Tibial nerve (tissue), 4 donors: ENCODE measurements at regions not wholly inside any gene's neighbourhood (a gene's known extent, or its start where the extent isn't known, plus 50 kb on each side); places are given as distances from the start of the nearest gene placed in this dataset.

Source experiments
- DNase-seq, 2 donors: peaks; one replicate each; pipeline ENCODE4 v3.0.0-alpha.2; 2019; ENCODE audit warnings: low spot score in 2 of 2
- H3K27ac ChIP-seq, 4 donors: fragments of 200-600 bp; sonication (generic) in 3 of 4; one replicate each; pipeline ENCODE4 v1.5.1; 2017 to 2019; ENCODE audit warnings: mild to moderate bottlenecking in 1 of 4
- H3K27me3 ChIP-seq, 2 donors: fragments of 200-600 bp; sonication (generic) in 1 of 2; one replicate each; pipeline versions ENCODE4 v1.5.1 to v1.6.0; 2017 to 2019
- H3K36me3 ChIP-seq, 3 donors: fragments of 200-600 bp; sonication (generic); one replicate each; pipeline ENCODE4 v1.5.1; 2018 to 2019
- H3K4me1 ChIP-seq, 4 donors: fragments of 200-600 bp; sonication (generic) in 3 of 4; one replicate each; pipeline ENCODE4 v1.5.1; 2017 to 2019
- H3K4me3 ChIP-seq, 4 donors: fragments of 200-600 bp; sonication (generic) in 3 of 4; one replicate each; pipeline ENCODE4 v1.5.1; 2017 to 2019; ENCODE audit warnings: mild to moderate bottlenecking in 1 of 4, moderate library complexity in 1 of 4
- H3K9me3 ChIP-seq, 4 donors: fragments of 200-600 bp; sonication (generic) in 3 of 4; one replicate each; pipeline ENCODE4 v1.5.1; 2017 to 2019
- CTCF ChIP-seq, 5 experiments: fragments of 200-600 bp in 3 of 5; fragments of 450-650 bp in 2 of 5; sonication (generic) in 3 of 5; IDR thresholded peaks; one replicate each; pipeline ENCODE4 v1.5.1; 2016 to 2019; ENCODE audit warnings: antibody characterized with exemption in 5 of 5, mild to moderate bottlenecking in 3 of 5, moderate library complexity in 2 of 5
- EP300 ChIP-seq, 2 donors: sonication (generic); formaldehyde crosslinking; IDR thresholded peaks; one replicate each; pipeline ENCODE4 v1.6.1; 2017; ENCODE audit warnings: antibody characterized with exemption in 2 of 2, mild to moderate bottlenecking in 1 of 2
- POLR2A ChIP-seq, 2 donors: fragments of 450-650 bp; IDR thresholded peaks; one replicate each; pipeline ENCODE4 v1.6.1; 2017; ENCODE audit warnings: antibody characterized with exemption in 2 of 2, mild to moderate bottlenecking in 2 of 2, moderate library complexity in 2 of 2
- WGBS, 2 donors: methylation state at CpG; one replicate each; pipeline ENCODE4 v1.1.5; 2018; 5-methylcytosine and 5-hydroxymethylcytosine counted together

DNA sequence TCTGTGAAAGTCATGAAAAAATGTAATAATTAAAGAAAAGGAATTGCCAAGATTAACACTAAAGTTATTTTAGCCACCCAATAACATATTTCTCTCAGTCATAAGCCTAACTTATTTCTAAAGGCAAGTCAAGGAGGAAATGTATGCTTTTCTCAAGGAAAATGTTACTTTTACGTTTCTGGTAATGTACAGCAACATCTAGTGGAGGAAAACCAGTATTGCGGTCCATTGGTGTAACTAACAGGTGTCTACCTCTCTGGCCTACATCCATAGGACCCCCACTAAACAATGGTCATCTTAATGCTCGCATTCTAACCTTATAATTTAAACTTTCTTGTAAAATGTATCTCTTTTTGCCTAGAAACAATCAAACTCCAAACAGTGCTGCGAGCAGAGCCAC lies 437.5 kb downstream of the KIF20B start:
- TF ChIP-seq POLR2A (IDR thresholded peaks at IDR 0.05) (no peak), EP300 (IDR thresholded peaks at IDR 0.05) (no peak)
- peaks cover 0 to 64% (median 18%) of the 10 kb centered on the region in 4 donors for H3K9me3 ChIP-seq
- 72 to 77% methylated on average over 4 of the region's 4 CpGs for WGBS, 2 donors

GRCh38 chr10:90141791-90142190 lies 440.4 kb downstream of the KIF20B start:
- no peak for TF ChIP-seq POLR2A (IDR thresholded peaks at IDR 0.05)
- no peak for TF ChIP-seq CTCF (IDR thresholded peaks at IDR 0.05)
- no peak for TF ChIP-seq EP300 (IDR thresholded peaks at IDR 0.05)

More for the DNA sequence above, 437.5 kb downstream of the KIF20B start:
- no peak overlapping the region for H3K4me3 ChIP-seq
- H3K27me3 ChIP-seq = no peaks in the 10 kb centered on the region
- H3K36me3 ChIP-seq = no peaks in the 10 kb centered on the region
- no peaks in the 10 kb centered on the region for H3K4me1 ChIP-seq
- H3K27ac ChIP-seq = no peak overlapping the region
- no peak for DNase-seq

GRCh38 chr10:90143937-90144336 lies 442.5 kb downstream of the KIF20B start:
- no peaks in the 10 kb centered on the region for H3K4me1 ChIP-seq
- H3K27ac ChIP-seq = no peak overlapping the region
- peaks cover 0 to 14% (median 0%) of the 10 kb centered on the region in 4 donors for H3K9me3 ChIP-seq
- TF ChIP-seq POLR2A (IDR thresholded peaks at IDR 0.05) (no peak), EP300 (IDR thresholded peaks at IDR 0.05) (no peak)
- H3K4me3 ChIP-seq = no peak overlapping the region
- DNase-seq = no peak
- H3K27me3 ChIP-seq = no peaks in the 10 kb centered on the region
- 91 to 100% methylated on average over 1 of the region's 1 CpG for WGBS, 2 donors
- no peaks in the 10 kb centered on the region for H3K36me3 ChIP-seq

More at GRCh38 chr10:90141791-90142190, 440.4 kb downstream of the KIF20B start:
- no peak overlapping the region for H3K27ac ChIP-seq
- H3K9me3 ChIP-seq = peaks cover 0 to 35% (median 9%) of the 10 kb centered on the region in 4 donors
- 58 to 65% methylated on average over 1 of the region's 1 CpG for WGBS, 2 donors
- H3K4me1 ChIP-seq = no peaks in the 10 kb centered on the region
- no peaks in the 10 kb centered on the region for H3K27me3 ChIP-seq
- H3K36me3 ChIP-seq = no peaks in the 10 kb centered on the region
- no peak for DNase-seq
- H3K4me3 ChIP-seq = no peak overlapping the region

GRCh38 chr10:90148116-90148855 lies 446.9 kb downstream of the KIF20B start:
- no peak overlapping the region for H3K4me3 ChIP-seq
- H3K27ac ChIP-seq = no peak overlapping the region
- TF ChIP-seq CTCF (IDR thresholded peaks at IDR 0.05) = no peak
- no peak for TF ChIP-seq EP300 (IDR thresholded peaks at IDR 0.05)
- TF ChIP-seq POLR2A (IDR thresholded peaks at IDR 0.05) = no peak
- H3K27me3 ChIP-seq = no peaks in the 10 kb centered on the region
- no peaks in the 10 kb centered on the region for H3K4me1 ChIP-seq
- H3K36me3 ChIP-seq = no peaks in the 10 kb centered on the region
- WGBS, 2 donors = 85 to 87% methylated on average over 6 of the region's 6 CpGs
- DNase-seq = no peak
- H3K9me3 ChIP-seq = no peaks in the 10 kb centered on the region

- Histone ChIP-seq H3K36me3 (no peaks in the 10 kb centered on the region), H3K27me3 (no peaks in the 10 kb centered on the region), H3K27ac (no peak overlapping the region), H3K4me1 (no peaks in the 10 kb centered on the region), H3K4me3 (no peak overlapping the region), H3K9me3 (no peaks in the 10 kb centered on the region)
- WGBS, 2 donors = 94 to 96% methylated on average over 1 of the region's 1 CpG
- no peak for DNase-seq
- TF ChIP-seq EP300 (IDR thresholded peaks at IDR 0.05) (no peak), CTCF (IDR thresholded peaks at IDR 0.05) (no peak), POLR2A (IDR thresholded peaks at IDR 0.05) (no peak)
Measured at GRCh38 chr10:90149563-90149962, 448.2 kb downstream of the KIF20B start.

GRCh38 chr10:90162271-90162853 lies 461.0 kb downstream of the KIF20B start:
- Histone ChIP-seq H3K27ac (no peak overlapping the region), H3K36me3 (no peaks in the 10 kb centered on the region), H3K4me3 (no peak overlapping the region), H3K27me3 (no peaks in the 10 kb centered on the region), H3K9me3 (peaks cover 0 to 5% (median 2%) of the 10 kb centered on the region in 4 donors), H3K4me1 (no peaks in the 10 kb centered on the region)
- 75 to 83% methylated on average over 2 of the region's 2 CpGs for WGBS, 2 donors
- no peak for DNase-seq
- no peak for TF ChIP-seq EP300 (IDR thresholded peaks at IDR 0.05)
- no peak for TF ChIP-seq POLR2A (IDR thresholded peaks at IDR 0.05)
